Middle frontal gyrus (tissue), 1 donor: ENCODE measurements at regions not wholly inside any gene's neighbourhood (a gene's known extent, or its start where the extent isn't known, plus 50 kb on each side); places are given as distances from the start of the nearest gene placed in this dataset.
"Not testable (repeated sequence)": the region's sequence is repeated elsewhere in the genome, so short reads cannot be mapped to it uniquely, and the experiment has no call there.

Source experiments
- DNase-seq: peaks from one replicate; pipeline ENCODE4 v3.0.0-alpha.2; 2015; ENCODE audit warnings: low spot score; ENCODE audit errors: extremely low spot score

GRCh38 chr5:135182675-135183074 is 148.6 kb upstream of the PITX1 start:
- DNase-seq, result no peak

GRCh38 chr5:135181653-135182052 is 147.6 kb upstream of the PITX1 start:
- no peak for DNase-seq

- DNase-seq, result no peak
Measured at GRCh38 chr5:135179308-135179980, 145.4 kb upstream of the PITX1 start.

- DNase-seq, result no peak
Measured at GRCh38 chr5:135178476-135179155, 144.6 kb upstream of the PITX1 start.

- DNase-seq, result no peak
Measured at GRCh38 chr5:135177591-135177990, 143.6 kb upstream of the PITX1 start.

- DNase-seq, result no peak
Measured at GRCh38 chr5:135176991-135177390, 143.0 kb upstream of the PITX1 start.

GRCh38 chr5:135174315-135175096 is 140.5 kb upstream of the PITX1 start:
- DNase-seq, result no peak

- DNase-seq, result no peak
Measured at GRCh38 chr5:135173662-135174290, 139.7 kb upstream of the PITX1 start.

- no peak for DNase-seq
Measured at GRCh38 chr5:135172718-135173117, 138.7 kb upstream of the PITX1 start.

- DNase-seq, result no peak
Measured at GRCh38 chr5:135171336-135171735, 137.3 kb upstream of the PITX1 start.

GRCh38 chr5:135170500-135170899 is 136.5 kb upstream of the PITX1 start:
- no peak for DNase-seq

- DNase-seq, result no peak
Measured at GRCh38 chr5:135169753-135170152, 135.7 kb upstream of the PITX1 start.

GRCh38 chr5:135167634-135168033 is 133.6 kb upstream of the PITX1 start:
- DNase-seq, result no peak

- DNase-seq, result not testable (repeated sequence)
Measured at GRCh38 chr5:135164873-135165614, 131.0 kb upstream of the PITX1 start.

GRCh38 chr5:135163964-135164363 is 129.9 kb upstream of the PITX1 start:
- DNase-seq, result no peak

- no peak for DNase-seq
Measured at GRCh38 chr5:135163391-135163790, 129.4 kb upstream of the PITX1 start.

GRCh38 chr5:135162661-135163265 is 128.7 kb upstream of the PITX1 start:
- no peak for DNase-seq

- DNase-seq, result no peak
Measured at GRCh38 chr5:135161221-135161620, 127.2 kb upstream of the PITX1 start.

GRCh38 chr5:135160036-135160675 is 126.1 kb upstream of the PITX1 start:
- DNase-seq, result no peak

- DNase-seq, result no peak
Measured at GRCh38 chr5:135159626-135160025, 125.6 kb upstream of the PITX1 start.
